Lower leg skin (tissue), 3 donors: ENCODE measurements at regions not wholly inside any gene's neighbourhood (a gene's known extent, or its start where the extent isn't known, plus 50 kb on each side); places are given as distances from the start of the nearest gene placed in this dataset.

Source experiments
- CTCF ChIP-seq, 3 donors: fragments of 450-650 bp; IDR thresholded peaks; one replicate each; pipeline ENCODE4 v1.5.1; 2016; ENCODE audit warnings: antibody characterized with exemption in 3 of 3, mild to moderate bottlenecking in 3 of 3, moderate library complexity in 2 of 3
- POLR2A ChIP-seq, 2 donors: fragments of 450-650 bp; IDR thresholded peaks; one replicate each; pipeline ENCODE4 v1.6.1; 2016 to 2017; ENCODE audit warnings: antibody characterized with exemption in 2 of 2, mild to moderate bottlenecking in 1 of 2, moderate library complexity in 1 of 2

- TF ChIP-seq CTCF (IDR thresholded peaks at IDR 0.05): no peak
- TF ChIP-seq POLR2A (IDR thresholded peaks at IDR 0.05): no peak
These were observed 187.9 kb downstream of the MTCL1 start for GRCh38 chr18:8893221-8893620.
